Skeletal muscle tissue (tissue), 3 donors: ENCODE measurements at regions not wholly inside any gene's neighbourhood (a gene's known extent, or its start where the extent isn't known, plus 50 kb on each side); places are given as distances from the start of the nearest gene placed in this dataset.

Source experiments
- H3K27ac ChIP-seq: one replicate; pipeline ENCODE4 v1.7.0; 2013; ENCODE audit warnings: mild to moderate bottlenecking, low read depth, low read length, inconsistent platforms
- H3K27me3 ChIP-seq, 3 donors: one replicate each; pipeline ENCODE4 v1.7.0; 2013; ENCODE audit warnings: low read length in 3 of 3; ENCODE audit not compliant: control insufficient read depth in 3 of 3, insufficient read depth in 3 of 3
- H3K36me3 ChIP-seq, 3 donors: one replicate each; pipeline ENCODE4 v1.7.0; 2013; ENCODE audit warnings: low read length in 3 of 3; ENCODE audit not compliant: control insufficient read depth in 3 of 3, insufficient read depth in 3 of 3
- H3K4me1 ChIP-seq, 3 donors: one replicate each; pipeline ENCODE4 v1.7.0; 2013; ENCODE audit warnings: low read length in 3 of 3, mild to moderate bottlenecking in 3 of 3; ENCODE audit not compliant: control insufficient read depth in 3 of 3, insufficient read depth in 3 of 3
- H3K4me3 ChIP-seq, 3 donors: one replicate each; pipeline ENCODE4 v1.7.0; 2013; ENCODE audit warnings: low read length in 3 of 3
- H3K9ac ChIP-seq, 3 donors: one replicate each; pipeline ENCODE4 v1.7.0; 2013; ENCODE audit warnings: low read length in 3 of 3, mild to moderate bottlenecking in 3 of 3, moderate library complexity in 2 of 3, low read depth in 1 of 3
- H3K9me3 ChIP-seq, 3 donors: one replicate each; pipeline ENCODE4 v1.7.0; 2013; ENCODE audit warnings: low read length in 3 of 3; ENCODE audit not compliant: control insufficient read depth in 3 of 3
- donor health status: Osteomylitis.

- Histone ChIP-seq H3K27ac (no peak overlapping the region), H3K36me3 (no peaks in the 10 kb centered on the region), H3K27me3 (no peaks in the 10 kb centered on the region), H3K9me3 (no peaks in the 10 kb centered on the region), H3K4me1 (no peaks in the 10 kb centered on the region), H3K9ac (no peak overlapping the region), H3K4me3 (no peak overlapping the region)
Measured at GRCh38 chr13:88051746-88052482, 380.7 kb downstream of the SLITRK5 start.

- no peaks in the 10 kb centered on the region for H3K27me3 ChIP-seq
- no peak overlapping the region for H3K9ac ChIP-seq
- H3K4me1 ChIP-seq = no peaks in the 10 kb centered on the region
- no peaks in the 10 kb centered on the region for H3K9me3 ChIP-seq
- H3K36me3 ChIP-seq = no peaks in the 10 kb centered on the region
- H3K4me3 ChIP-seq = no peak overlapping the region
- no peak overlapping the region for H3K27ac ChIP-seq
Measured at GRCh38 chr13:88063741-88064140, 392.6 kb downstream of the SLITRK5 start.

DNA sequence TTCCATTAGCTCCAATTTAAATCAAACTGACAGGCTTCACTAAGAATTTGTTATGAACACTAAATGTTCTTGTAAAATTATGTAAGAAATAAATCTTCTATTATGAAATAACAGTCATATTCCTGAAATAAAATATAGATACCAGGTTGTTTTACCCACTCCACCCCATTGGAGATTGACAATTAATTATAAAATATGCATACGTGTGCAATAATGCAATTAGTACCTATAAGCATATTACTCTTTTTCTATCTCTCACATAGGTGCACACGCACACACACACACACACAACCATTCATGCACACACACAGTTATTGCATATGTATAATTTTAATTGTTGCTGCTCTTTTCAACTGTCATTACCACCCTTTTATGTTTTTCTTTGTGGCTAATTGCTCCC, 395.7 kb downstream of the SLITRK5 start:
- H3K4me3 ChIP-seq = no peak overlapping the region
- no peaks in the 10 kb centered on the region for H3K4me1 ChIP-seq
- no peak overlapping the region for H3K27ac ChIP-seq
- H3K9me3 ChIP-seq = no peaks in the 10 kb centered on the region
- H3K36me3 ChIP-seq = no peaks in the 10 kb centered on the region
- no peaks in the 10 kb centered on the region for H3K27me3 ChIP-seq
- H3K9ac ChIP-seq = no peak overlapping the region

GRCh38 chr13:88068316-88068715, 397.1 kb downstream of the SLITRK5 start:
- Histone ChIP-seq H3K27ac (no peak overlapping the region), H3K9ac (no peak overlapping the region), H3K27me3 (no peaks in the 10 kb centered on the region), H3K36me3 (no peaks in the 10 kb centered on the region), H3K9me3 (no peaks in the 10 kb centered on the region), H3K4me3 (no peak overlapping the region), H3K4me1 (no peaks in the 10 kb centered on the region)

- no peaks in the 10 kb centered on the region for H3K4me1 ChIP-seq
- no peaks in the 10 kb centered on the region for H3K9me3 ChIP-seq
- no peaks in the 10 kb centered on the region for H3K36me3 ChIP-seq
- H3K9ac ChIP-seq = no peak overlapping the region
- H3K27me3 ChIP-seq = no peaks in the 10 kb centered on the region
- H3K27ac ChIP-seq = no peak overlapping the region
- no peak overlapping the region for H3K4me3 ChIP-seq
Measured at GRCh38 chr13:88068975-88069374, 397.8 kb downstream of the SLITRK5 start.

DNA sequence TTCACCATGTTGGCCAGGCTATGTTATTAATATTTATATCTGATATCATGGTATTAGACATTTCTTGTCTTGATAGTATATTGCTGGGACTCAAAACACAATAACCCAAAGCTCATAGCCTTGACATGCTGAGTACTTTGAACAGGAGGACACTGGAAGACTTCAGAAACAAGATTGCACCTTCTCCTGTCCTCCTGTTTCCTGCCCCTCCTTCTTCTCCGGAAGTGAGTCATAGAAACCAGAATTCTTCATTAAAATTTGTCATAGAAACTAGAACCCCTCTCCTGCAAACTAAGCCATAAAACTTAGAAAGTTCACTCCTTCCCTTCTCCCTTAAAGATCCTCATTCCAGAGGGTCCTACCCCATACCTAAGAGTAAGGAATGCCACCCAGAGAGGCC, 400.2 kb downstream of the SLITRK5 start:
- Histone ChIP-seq H3K4me1 (no peaks in the 10 kb centered on the region), H3K4me3 (no peak overlapping the region), H3K36me3 (no peaks in the 10 kb centered on the region), H3K27me3 (no peaks in the 10 kb centered on the region), H3K9ac (no peak overlapping the region), H3K27ac (no peak overlapping the region), H3K9me3 (no peaks in the 10 kb centered on the region)

GRCh38 chr13:88074794-88075510, 403.8 kb downstream of the SLITRK5 start:
- no peak overlapping the region for H3K9ac ChIP-seq
- no peak overlapping the region for H3K27ac ChIP-seq
- no peaks in the 10 kb centered on the region for H3K4me1 ChIP-seq
- no peaks in the 10 kb centered on the region for H3K9me3 ChIP-seq
- no peaks in the 10 kb centered on the region for H3K27me3 ChIP-seq
- H3K36me3 ChIP-seq = no peaks in the 10 kb centered on the region
- H3K4me3 ChIP-seq = no peak overlapping the region

DNA sequence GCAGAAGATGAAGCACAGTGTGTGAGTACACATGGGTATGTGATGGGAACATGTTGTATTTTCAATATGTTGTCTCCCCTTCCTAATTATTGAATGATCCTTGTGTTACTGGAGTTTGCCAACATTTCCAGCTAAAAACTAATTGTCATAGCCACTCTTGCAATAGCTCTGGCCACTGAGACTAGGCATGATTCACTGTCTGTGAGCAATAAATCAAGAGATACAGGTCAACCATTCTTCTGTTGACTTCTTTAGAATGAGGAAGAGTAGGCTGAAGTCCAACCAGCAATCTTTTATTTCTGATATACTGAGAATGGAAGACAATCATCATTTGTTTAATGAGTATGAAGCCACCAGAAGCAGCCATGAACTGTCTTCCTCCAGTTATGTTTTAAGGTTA, 413.9 kb downstream of the SLITRK5 start:
- Histone ChIP-seq H3K4me1 (no peaks in the 10 kb centered on the region), H3K9ac (no peak overlapping the region)

GRCh38 chr13:88086577-88086976, 415.4 kb downstream of the SLITRK5 start:
- Histone ChIP-seq H3K4me1 (no peaks in the 10 kb centered on the region), H3K27ac (no peak overlapping the region), H3K4me3 (no peak overlapping the region), H3K27me3 (no peaks in the 10 kb centered on the region), H3K36me3 (no peaks in the 10 kb centered on the region), H3K9ac (no peak overlapping the region), H3K9me3 (no peaks in the 10 kb centered on the region)

More for the DNA sequence above, 413.9 kb downstream of the SLITRK5 start:
- H3K27me3 ChIP-seq = no peaks in the 10 kb centered on the region
- H3K27ac ChIP-seq = no peak overlapping the region
- no peak overlapping the region for H3K4me3 ChIP-seq
- no peaks in the 10 kb centered on the region for H3K9me3 ChIP-seq
- no peaks in the 10 kb centered on the region for H3K36me3 ChIP-seq

- Histone ChIP-seq H3K4me1 (no peaks in the 10 kb centered on the region), H3K27ac (no peak overlapping the region), H3K4me3 (no peak overlapping the region), H3K36me3 (no peaks in the 10 kb centered on the region), H3K27me3 (no peaks in the 10 kb centered on the region), H3K9me3 (no peaks in the 10 kb centered on the region), H3K9ac (no peak overlapping the region)
Measured at GRCh38 chr13:88097541-88097940, 426.4 kb downstream of the SLITRK5 start.
